ENCODE measurements at regions not wholly inside any gene's neighbourhood (a gene's known extent, or its start where the extent isn't known, plus 50 kb on each side); places are given as distances from the start of the nearest gene placed in this dataset.
"Not testable (repeated sequence)": the region's sequence is repeated elsewhere in the genome, so short reads cannot be mapped to it uniquely, and the experiment has no call there.

DNA sequence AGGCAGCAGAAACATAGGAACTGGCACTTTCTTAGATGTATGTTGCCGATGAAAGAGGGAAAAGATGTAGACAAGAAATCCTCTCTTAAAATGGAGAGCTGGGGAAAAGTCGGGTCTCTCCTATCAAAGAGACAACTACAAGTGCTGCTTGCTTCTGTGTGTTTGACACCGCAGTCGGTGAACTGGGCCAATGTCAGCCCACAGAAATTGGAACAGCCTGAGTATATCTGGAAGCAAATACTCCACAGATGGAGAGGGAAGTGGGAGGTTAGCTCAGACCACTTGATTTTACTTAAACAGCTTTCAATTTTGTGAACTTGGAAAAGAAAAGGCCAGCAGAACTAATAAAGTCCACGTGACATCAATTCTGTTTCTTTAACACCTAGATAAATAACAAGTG lies 230.9 kb upstream of the FAT1 start:
- no peaks in the 10 kb centered on the region for H3K27me3 Mint-ChIP-seq
- H3K9me3 Mint-ChIP-seq, result no peaks in the 10 kb centered on the region
- no peaks in the 10 kb centered on the region for H3K36me3 Mint-ChIP-seq (ENCODE audit: low read depth)
- H3K4me1 Mint-ChIP-seq (ENCODE audit: low read depth), result no peaks in the 10 kb centered on the region
- no peak overlapping the region for H3K4me3 Mint-ChIP-seq
- H3K27ac Mint-ChIP-seq, result no peak overlapping the region
- DNase-seq, result no peak

DNA sequence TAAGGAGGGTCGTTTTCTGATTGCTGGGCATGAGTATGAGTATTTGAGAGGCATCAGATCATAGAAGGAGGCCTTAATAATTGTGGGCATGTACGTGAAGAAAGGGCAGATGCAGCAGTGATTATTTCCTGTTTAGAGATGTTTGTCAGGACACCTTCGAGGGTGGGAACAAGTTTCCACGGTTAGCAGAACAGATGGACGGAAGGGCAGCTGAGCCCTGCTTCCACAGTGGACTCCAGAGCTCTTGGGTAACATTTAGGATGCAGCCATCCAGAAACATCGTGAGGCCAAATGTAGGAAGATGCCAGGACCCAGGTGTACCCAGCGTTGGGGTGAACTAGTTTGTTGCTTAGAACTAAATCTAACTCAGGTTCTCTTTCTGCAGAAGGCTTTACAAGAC lies 231.3 kb upstream of the FAT1 start:
- no peak overlapping the region for H3K27ac Mint-ChIP-seq
- no peaks in the 10 kb centered on the region for H3K9me3 Mint-ChIP-seq
- no peak overlapping the region for H3K4me3 Mint-ChIP-seq
- no peak for DNase-seq
- H3K27me3 Mint-ChIP-seq, result no peaks in the 10 kb centered on the region
- H3K36me3 Mint-ChIP-seq (ENCODE audit: low read depth), result no peaks in the 10 kb centered on the region
- no peaks in the 10 kb centered on the region for H3K4me1 Mint-ChIP-seq (ENCODE audit: low read depth)

DNA sequence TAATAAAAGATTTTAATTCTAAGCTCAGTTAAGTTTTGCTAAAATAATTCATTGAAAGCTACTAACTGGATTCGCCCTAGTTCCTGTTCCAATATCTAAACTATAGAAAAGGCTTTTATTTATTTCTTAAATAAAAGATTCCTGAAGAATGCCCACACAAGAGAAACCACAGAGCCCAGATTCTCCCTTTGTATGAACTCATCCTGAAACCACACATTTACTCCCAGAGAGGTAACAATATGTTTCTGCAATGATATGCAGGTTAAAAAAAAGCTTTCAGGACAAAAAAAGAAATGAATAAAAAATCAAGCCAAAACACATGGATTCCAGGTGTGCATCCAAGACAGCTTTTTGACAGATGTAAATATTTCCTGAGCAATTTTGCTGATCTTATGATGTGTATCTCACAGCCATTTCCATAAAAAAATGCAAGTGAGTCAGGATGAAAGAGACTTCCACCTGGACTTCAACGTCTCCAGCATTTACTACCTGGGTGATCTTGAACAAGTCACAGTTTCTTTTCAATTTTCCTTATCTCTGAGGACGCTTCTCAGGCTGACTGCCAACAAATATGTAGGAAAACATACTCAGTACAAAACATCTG lies 234.4 kb upstream of the FAT1 start:
- H3K27me3 Mint-ChIP-seq, result no peaks in the 10 kb centered on the region
- H3K36me3 Mint-ChIP-seq (ENCODE audit: low read depth), result no peaks in the 10 kb centered on the region
- no peak for DNase-seq

DNA sequence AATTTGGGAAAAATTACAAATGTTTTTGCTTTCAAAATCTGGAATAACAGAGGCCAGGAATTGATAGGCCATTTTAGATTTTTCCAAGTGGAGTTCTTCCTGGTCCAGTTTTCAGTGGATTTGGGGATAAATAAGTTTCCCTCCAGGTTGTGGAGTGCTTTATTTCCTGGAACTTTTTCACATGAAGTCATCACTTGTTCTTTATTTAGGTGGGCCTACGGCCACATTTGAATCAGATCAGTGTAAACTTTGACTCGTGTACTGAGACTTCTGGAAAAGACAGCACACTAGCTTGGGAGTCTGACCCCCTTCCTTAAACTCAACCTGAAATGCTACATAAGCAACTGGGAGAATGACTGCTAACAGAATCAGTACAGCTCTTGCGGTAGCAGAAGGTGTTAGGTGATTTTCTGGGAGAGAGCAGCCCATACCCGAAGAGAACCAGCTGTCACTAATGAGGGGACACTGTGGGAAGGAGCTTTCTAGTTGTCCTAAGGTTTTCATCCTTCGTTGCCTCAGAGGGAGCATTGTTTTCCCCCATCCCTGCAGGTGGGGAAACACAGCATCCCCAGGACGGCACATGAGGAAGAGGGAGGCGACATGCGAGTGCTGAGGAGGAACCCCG lies 235.2 kb upstream of the FAT1 start:
- H3K9me3 Mint-ChIP-seq, result no peaks in the 10 kb centered on the region
- H3K27ac Mint-ChIP-seq, result no peak overlapping the region
- no peaks in the 10 kb centered on the region for H3K36me3 Mint-ChIP-seq (ENCODE audit: low read depth)
- no peak for DNase-seq
- no peak overlapping the region for H3K4me3 Mint-ChIP-seq
- no peaks in the 10 kb centered on the region for H3K27me3 Mint-ChIP-seq
- no peaks in the 10 kb centered on the region for H3K4me1 Mint-ChIP-seq (ENCODE audit: low read depth)

More for the DNA sequence above, 234.4 kb upstream of the FAT1 start:
- Mint-ChIP-seq H3K27ac (no peak overlapping the region), H3K9me3 (no peaks in the 10 kb centered on the region), H3K4me3 (no peak overlapping the region), H3K4me1 (ENCODE audit: low read depth) (no peaks in the 10 kb centered on the region)

DNA sequence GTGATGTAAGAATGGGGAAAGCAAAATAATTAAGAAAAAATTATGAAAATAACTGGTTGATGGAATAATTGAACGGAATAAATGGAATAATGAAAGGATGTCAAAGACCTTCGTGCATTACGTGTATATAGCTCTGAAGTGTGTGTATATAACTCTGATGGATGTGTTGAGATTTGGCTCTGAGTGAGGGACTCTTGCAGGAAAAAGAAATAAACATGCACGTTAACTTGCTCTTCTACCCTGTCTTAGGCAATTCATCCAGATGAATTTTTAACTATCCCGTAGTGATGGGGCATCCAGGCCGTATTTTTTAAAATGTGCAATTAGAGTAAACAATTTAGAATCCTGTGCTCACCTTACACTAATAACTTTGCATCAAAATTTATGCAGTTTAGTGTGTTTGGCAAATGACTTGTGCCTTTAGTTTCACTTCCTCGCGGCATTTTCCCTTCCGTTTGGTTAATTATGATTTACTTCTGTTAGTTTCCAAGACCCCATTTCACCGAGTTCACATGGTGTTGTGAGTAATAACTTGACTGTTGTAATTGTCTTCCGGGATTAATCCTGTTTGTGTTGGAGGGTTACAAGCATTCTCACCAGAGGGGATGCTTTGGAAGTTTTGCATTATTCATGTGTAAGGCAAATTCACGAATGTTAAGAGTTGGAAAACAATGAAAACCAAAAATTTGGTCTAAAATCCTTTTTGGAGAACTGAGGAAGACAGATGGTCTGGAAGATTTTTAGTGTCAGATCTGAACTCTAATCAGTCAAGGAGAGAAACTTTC lies 256.5 kb upstream of the FAT1 start:
- H3K4me3 Mint-ChIP-seq, result no peak overlapping the region
- H3K27me3 Mint-ChIP-seq, result no peaks in the 10 kb centered on the region
- H3K4me1 Mint-ChIP-seq (ENCODE audit: low read depth), result no peaks in the 10 kb centered on the region
- peaks cover 13% of the 10 kb centered on the region for H3K9me3 Mint-ChIP-seq
- H3K36me3 Mint-ChIP-seq (ENCODE audit: low read depth), result no peaks in the 10 kb centered on the region
- H3K27ac Mint-ChIP-seq, result no peak overlapping the region
- DNase-seq, result no peak

DNA sequence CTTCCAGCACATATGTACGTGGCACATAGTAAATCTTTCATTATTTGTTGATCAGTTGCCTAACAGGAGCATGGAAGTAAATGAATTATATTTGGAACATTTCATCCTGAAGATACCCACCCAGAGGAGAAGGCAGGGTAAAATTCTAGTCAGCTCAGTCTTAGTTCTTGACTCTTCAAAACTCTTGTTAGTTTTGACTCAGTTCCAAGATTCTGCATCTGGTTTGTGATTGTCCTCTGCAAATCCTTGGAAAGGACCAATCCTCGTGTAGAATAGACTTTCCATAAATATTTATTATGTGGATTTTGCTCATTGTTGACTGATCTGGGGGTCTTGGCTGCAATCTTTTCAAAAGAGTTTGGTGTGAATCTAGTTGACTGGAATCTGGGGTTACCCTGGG lies 257.5 kb upstream of the FAT1 start:
- no peaks in the 10 kb centered on the region for H3K27me3 Mint-ChIP-seq
- H3K9me3 Mint-ChIP-seq, result peaks cover 13% of the 10 kb centered on the region
- H3K4me3 Mint-ChIP-seq, result no peak overlapping the region
- no peak overlapping the region for H3K27ac Mint-ChIP-seq
- no peaks in the 10 kb centered on the region for H3K4me1 Mint-ChIP-seq (ENCODE audit: low read depth)
- H3K36me3 Mint-ChIP-seq (ENCODE audit: low read depth), result no peaks in the 10 kb centered on the region
- DNase-seq, result no peak

DNA sequence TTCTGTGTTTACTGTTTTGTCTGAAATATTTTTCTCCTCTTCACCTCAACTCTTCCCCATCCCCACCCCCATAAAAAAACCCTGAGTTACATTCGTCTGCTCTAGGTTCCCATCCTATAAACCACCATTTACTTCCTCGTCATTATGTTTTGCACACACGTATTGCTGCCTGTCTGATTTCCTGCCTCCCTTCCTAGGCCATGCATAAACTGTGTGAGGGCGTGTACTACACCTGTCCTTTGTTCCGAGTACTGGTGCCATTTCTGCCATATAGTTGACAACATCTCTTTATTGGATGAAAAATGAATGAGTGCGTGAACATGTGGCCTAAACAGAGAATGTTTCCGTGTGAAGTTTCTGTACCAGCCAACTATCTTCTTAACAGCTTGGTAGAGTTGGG lies 258.5 kb upstream of the FAT1 start:
- H3K36me3 Mint-ChIP-seq (ENCODE audit: low read depth), result no peaks in the 10 kb centered on the region
- peaks cover 13% of the 10 kb centered on the region for H3K9me3 Mint-ChIP-seq
- H3K27me3 Mint-ChIP-seq, result no peaks in the 10 kb centered on the region
- DNase-seq, result no peak
- H3K27ac Mint-ChIP-seq, result no peak overlapping the region
- H3K4me1 Mint-ChIP-seq (ENCODE audit: low read depth), result no peaks in the 10 kb centered on the region
- no peak overlapping the region for H3K4me3 Mint-ChIP-seq

DNA sequence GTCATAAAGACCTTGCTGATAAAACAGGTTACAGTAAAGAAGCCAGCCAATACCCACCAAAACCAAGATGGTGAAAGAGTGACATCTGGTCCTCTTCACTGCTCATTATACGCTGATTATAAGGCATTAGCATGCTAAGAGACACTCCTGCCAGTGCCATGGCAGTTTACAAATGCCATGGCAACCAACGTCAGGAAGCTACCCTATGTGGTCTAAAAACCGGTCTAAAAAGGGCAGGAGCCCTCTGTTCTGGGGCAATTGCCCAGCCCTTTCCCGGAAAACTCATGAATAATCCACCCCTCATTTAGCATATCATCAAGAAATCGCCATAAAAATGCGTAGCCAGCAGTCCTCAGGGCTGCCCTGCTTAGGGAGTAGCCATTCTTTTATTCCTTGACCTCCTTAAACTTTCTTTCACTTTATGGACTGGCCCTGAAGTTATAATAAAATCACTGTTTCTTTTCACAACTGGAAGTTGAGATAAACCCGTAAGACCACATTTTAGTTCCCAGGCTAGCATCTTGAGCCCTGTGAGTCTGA lies 260.5 kb upstream of the FAT1 start:
- H3K27me3 Mint-ChIP-seq, result no peaks in the 10 kb centered on the region
- no peak overlapping the region for H3K27ac Mint-ChIP-seq

DNA sequence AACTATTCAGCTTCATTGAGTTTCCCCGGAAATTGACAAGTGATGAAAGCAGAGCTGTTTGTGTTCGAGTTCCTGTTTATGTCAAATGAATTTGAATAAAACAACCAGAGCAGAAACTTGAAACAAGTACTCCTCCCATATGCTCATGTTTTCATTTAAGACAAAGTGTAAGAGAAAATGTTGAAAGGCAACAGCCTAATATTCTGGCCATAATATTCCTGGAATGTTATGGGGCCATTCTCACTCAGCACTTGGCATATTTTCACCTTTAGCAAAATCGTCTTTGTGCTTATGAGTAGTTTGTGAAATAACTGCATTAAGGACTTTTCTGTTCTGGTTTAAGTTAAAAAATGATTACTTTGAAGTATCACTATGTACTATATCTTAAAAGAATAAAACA lies 276.0 kb upstream of the FAT1 start:
- Mint-ChIP-seq H3K4me3 (no peak overlapping the region), H3K4me1 (ENCODE audit: low read depth) (no peaks in the 10 kb centered on the region), H3K9me3 (peaks cover 10% of the 10 kb centered on the region), H3K36me3 (ENCODE audit: low read depth) (no peaks in the 10 kb centered on the region), H3K27me3 (no peaks in the 10 kb centered on the region), H3K27ac (no peak overlapping the region)
- no peak for DNase-seq

More for the DNA sequence above, 260.5 kb upstream of the FAT1 start:
- no peaks in the 10 kb centered on the region for H3K36me3 Mint-ChIP-seq (ENCODE audit: low read depth)
- H3K4me3 Mint-ChIP-seq, result no peak overlapping the region
- DNase-seq, result no peak
- no peaks in the 10 kb centered on the region for H3K4me1 Mint-ChIP-seq (ENCODE audit: low read depth)
- peaks cover 13% of the 10 kb centered on the region for H3K9me3 Mint-ChIP-seq

DNA sequence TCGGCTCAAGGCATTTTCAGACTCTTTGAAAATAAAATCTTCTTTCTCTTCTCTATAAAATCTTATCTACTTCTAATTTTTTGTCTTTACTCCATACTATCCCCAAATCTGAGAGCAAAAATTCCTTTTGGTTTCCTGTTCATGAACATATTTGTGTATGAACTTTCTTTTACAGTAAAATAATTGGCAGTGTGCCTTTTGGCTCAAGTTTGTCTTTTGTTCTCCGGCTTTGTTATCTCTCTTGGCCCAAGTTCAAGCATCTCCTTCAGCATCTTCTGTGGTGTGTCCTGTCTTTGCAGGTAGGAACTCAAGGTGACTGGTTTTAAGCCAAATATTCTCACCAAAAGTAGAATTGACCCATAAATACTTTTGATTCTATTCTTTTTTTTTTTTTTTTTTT lies 276.6 kb upstream of the FAT1 start:
- no peak for DNase-seq
- H3K4me3 Mint-ChIP-seq, result no peak overlapping the region
- no peaks in the 10 kb centered on the region for H3K36me3 Mint-ChIP-seq (ENCODE audit: low read depth)
- no peak overlapping the region for H3K27ac Mint-ChIP-seq
- no peaks in the 10 kb centered on the region for H3K27me3 Mint-ChIP-seq
- no peaks in the 10 kb centered on the region for H3K4me1 Mint-ChIP-seq (ENCODE audit: low read depth)
- H3K9me3 Mint-ChIP-seq, result peaks cover 10% of the 10 kb centered on the region

DNA sequence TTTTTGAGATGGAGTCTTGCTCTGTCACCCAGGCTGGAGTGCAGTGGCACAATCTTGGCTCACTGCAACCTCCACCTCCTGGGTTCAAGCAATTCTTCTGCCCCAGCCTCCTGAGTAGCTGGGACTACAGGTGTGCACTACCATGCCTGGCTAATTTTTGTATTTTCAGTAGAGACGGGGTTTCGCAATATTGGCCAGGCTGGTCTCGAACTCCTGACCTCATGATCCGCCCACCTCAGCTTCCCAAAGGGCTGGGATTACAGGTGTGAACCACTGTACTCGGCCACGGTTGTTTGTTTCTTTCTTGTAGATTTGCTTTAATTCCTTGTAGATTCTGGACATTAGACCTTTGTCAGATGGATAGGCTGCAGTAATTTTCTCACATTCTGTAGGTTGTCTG lies 278.5 kb upstream of the FAT1 start:
- not testable (repeated sequence) for H3K9me3 Mint-ChIP-seq; H3K4me1 Mint-ChIP-seq (ENCODE audit: low read depth); H3K4me3 Mint-ChIP-seq; H3K27ac Mint-ChIP-seq; H3K27me3 Mint-ChIP-seq; H3K36me3 Mint-ChIP-seq (ENCODE audit: low read depth); DNase-seq

DNA sequence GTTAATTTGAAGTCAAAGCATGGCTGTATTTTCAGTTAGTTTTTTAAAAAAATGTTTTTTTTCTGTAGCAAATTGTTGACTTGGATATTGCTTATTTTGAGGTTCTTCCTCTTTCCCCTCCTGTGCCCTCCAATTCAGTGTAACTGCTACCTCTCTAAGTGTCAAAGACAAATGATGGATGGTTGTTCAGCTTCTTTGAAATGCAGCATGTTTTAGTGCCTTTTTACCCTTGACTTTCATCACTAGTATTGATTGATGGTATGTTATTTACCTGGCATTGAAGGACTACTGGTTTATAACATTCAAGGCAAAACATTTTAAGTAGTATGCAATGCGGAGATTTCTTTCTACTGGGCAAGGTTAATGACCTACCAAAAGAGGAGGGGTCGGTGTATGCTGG lies 281.0 kb upstream of the FAT1 start:
- no peaks in the 10 kb centered on the region for H3K4me1 Mint-ChIP-seq (ENCODE audit: low read depth)
- H3K4me3 Mint-ChIP-seq, result no peak overlapping the region
- no peaks in the 10 kb centered on the region for H3K27me3 Mint-ChIP-seq
- DNase-seq, result no peak
- no peaks in the 10 kb centered on the region for H3K36me3 Mint-ChIP-seq (ENCODE audit: low read depth)
- peaks cover 5% of the 10 kb centered on the region for H3K9me3 Mint-ChIP-seq
- no peak overlapping the region for H3K27ac Mint-ChIP-seq

DNA sequence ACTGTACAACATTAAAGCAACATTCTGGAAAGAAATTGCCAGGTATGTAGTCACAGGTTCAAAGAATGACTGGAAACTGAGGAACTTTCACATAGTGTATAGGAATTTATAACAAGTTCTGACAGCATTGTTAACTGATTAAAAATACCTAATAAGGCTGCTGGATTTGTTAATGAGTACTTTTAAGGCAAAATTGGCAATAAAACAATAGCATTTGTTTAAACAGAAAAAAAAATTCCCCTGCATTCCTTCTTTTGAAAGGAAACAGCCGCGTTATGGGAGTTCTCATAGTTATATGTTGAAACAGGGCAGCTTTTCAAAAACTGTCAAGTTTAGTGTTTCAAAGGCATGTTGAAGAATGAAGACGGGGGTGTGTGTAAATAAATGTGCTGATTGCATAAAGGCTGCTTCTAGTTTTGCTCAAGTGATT lies 282.5 kb upstream of the FAT1 start:
- DNase-seq, result no peak
- H3K9me3 Mint-ChIP-seq, result peaks cover 3% of the 10 kb centered on the region
- no peaks in the 10 kb centered on the region for H3K36me3 Mint-ChIP-seq (ENCODE audit: low read depth)
- H3K27me3 Mint-ChIP-seq, result no peaks in the 10 kb centered on the region
- H3K27ac Mint-ChIP-seq, result no peak overlapping the region
- no peaks in the 10 kb centered on the region for H3K4me1 Mint-ChIP-seq (ENCODE audit: low read depth)
- no peak overlapping the region for H3K4me3 Mint-ChIP-seq

DNA sequence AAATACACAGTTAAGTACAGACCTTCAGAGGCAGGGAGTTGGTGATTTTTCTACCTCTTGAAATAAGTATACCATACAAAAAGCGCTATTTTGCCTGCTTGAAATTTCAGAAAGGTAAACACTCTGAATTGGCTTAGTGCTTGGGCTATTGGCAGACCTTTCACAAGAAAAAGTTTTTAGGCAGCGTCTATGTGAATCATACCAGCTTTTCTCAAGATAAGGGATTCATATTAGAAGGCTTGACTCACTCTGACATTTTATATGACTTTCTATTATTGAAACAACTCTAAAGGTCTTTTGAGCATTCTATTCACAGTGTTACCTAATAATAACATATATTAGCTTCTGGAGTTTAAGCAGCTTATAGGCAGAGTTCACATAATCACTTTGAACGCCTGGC lies 286.4 kb upstream of the FAT1 start:
- Mint-ChIP-seq H3K27ac (no peak overlapping the region), H3K27me3 (no peaks in the 10 kb centered on the region), H3K36me3 (ENCODE audit: low read depth) (no peaks in the 10 kb centered on the region), H3K4me3 (no peak overlapping the region), H3K4me1 (ENCODE audit: low read depth) (no peaks in the 10 kb centered on the region), H3K9me3 (peaks cover 4% of the 10 kb centered on the region)
- DNase-seq, result no peak

DNA sequence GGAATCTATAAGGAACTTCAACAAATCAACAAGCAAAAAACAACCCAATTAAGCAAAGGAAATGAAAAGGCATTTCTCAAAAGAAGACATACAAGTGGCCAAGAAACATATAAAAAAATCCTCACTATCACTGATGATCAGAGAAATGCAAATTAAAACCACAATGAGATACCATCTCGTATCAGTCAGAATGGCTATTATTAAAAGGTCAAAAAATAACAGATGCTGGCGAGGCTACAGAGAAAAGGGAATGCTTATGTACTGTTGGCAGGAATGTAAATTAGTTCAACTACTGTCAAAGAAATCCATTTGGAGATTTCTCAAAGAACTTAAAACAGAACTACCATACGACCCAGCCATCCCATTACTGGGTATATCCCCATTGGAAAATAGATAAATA lies 292.4 kb upstream of the FAT1 start:
- Mint-ChIP-seq H3K9me3 (peaks cover 20% of the 10 kb centered on the region), H3K4me3 (no peak overlapping the region), H3K36me3 (ENCODE audit: low read depth) (no peaks in the 10 kb centered on the region), H3K27ac (no peak overlapping the region), H3K27me3 (no peaks in the 10 kb centered on the region), H3K4me1 (ENCODE audit: low read depth) (no peaks in the 10 kb centered on the region)
- no peak for DNase-seq
